ENCODE measurements at regions not wholly inside any gene's neighbourhood (a gene's known extent, or its start where the extent isn't known, plus 50 kb on each side); places are given as distances from the start of the nearest gene placed in this dataset.
"Not testable (repeated sequence)": the region's sequence is repeated elsewhere in the genome, so short reads cannot be mapped to it uniquely, and the experiment has no call there.

- TF ChIP-seq ZNF274 (IDR thresholded peaks at IDR 0.05; ENCODE audit: low read depth, low read length) (no peak), SUZ12 (IDR thresholded peaks at IDR 0.05; ENCODE audit: extremely low read depth, insufficient read depth, insufficient read length) (no peak), YY1 (IDR thresholded peaks at IDR 0.05; ENCODE audit: insufficient read depth, insufficient read length) (no peak)
- Histone ChIP-seq H3K9ac (ENCODE audit: insufficient read length, low read depth) (no peak overlapping the region), H3K4me3 (ENCODE audit: insufficient read length, low read depth) (no peak overlapping the region), H3K36me3 (ENCODE audit: insufficient read depth, insufficient read length, low read length) (no peaks in the 10 kb centered on the region), H3K4me1 (ENCODE audit: insufficient read depth, insufficient read length) (no peaks in the 10 kb centered on the region), H3K9me3 (ENCODE audit: insufficient read depth, low read length) (no peaks in the 10 kb centered on the region), H3K27me3 (ENCODE audit: insufficient read depth, insufficient read length) (peaks cover 36% of the 10 kb centered on the region)
- no peak for DNase-seq (ENCODE audit: low read depth, low spot score)
Measured at GRCh38 chr13:44309794-44310757, 63.5 kb upstream of the SERP2 start.

- H3K4me3 ChIP-seq (ENCODE audit: insufficient read length, low read depth), result no peak overlapping the region
- no peak for TF ChIP-seq YY1 (IDR thresholded peaks at IDR 0.05; ENCODE audit: insufficient read depth, insufficient read length)
- no peak for TF ChIP-seq ZNF274 (IDR thresholded peaks at IDR 0.05; ENCODE audit: low read depth, low read length)
- no peak for TF ChIP-seq SUZ12 (IDR thresholded peaks at IDR 0.05; ENCODE audit: extremely low read depth, insufficient read depth, insufficient read length)
- no peak for DNase-seq (ENCODE audit: low read depth, low spot score)
- no peaks in the 10 kb centered on the region for H3K4me1 ChIP-seq (ENCODE audit: insufficient read depth, insufficient read length)
- H3K9me3 ChIP-seq (ENCODE audit: insufficient read depth, low read length), result no peaks in the 10 kb centered on the region
- no peak overlapping the region for H3K9ac ChIP-seq (ENCODE audit: insufficient read length, low read depth)
- H3K27me3 ChIP-seq (ENCODE audit: insufficient read depth, insufficient read length), result peaks cover 36% of the 10 kb centered on the region
- no peaks in the 10 kb centered on the region for H3K36me3 ChIP-seq (ENCODE audit: insufficient read depth, insufficient read length, low read length)
Measured at GRCh38 chr13:44311011-44311780, 62.4 kb upstream of the SERP2 start.

GRCh38 chr13:44312131-44312530 is 61.5 kb upstream of the SERP2 start:
- Histone ChIP-seq H3K9me3 (ENCODE audit: insufficient read depth, low read length) (no peaks in the 10 kb centered on the region), H3K4me3 (ENCODE audit: insufficient read length, low read depth) (no peak overlapping the region), H3K27me3 (ENCODE audit: insufficient read depth, insufficient read length) (peaks cover 36% of the 10 kb centered on the region)

GRCh38 chr13:44312834-44313551 is 60.6 kb upstream of the SERP2 start:
- H3K4me1 ChIP-seq (ENCODE audit: insufficient read depth, insufficient read length), result no peaks in the 10 kb centered on the region
- no peak for DNase-seq (ENCODE audit: low read depth, low spot score)

More at GRCh38 chr13:44312131-44312530, 61.5 kb upstream of the SERP2 start:
- no peak for TF ChIP-seq ZNF274 (IDR thresholded peaks at IDR 0.05; ENCODE audit: low read depth, low read length)
- no peak for TF ChIP-seq SUZ12 (IDR thresholded peaks at IDR 0.05; ENCODE audit: extremely low read depth, insufficient read depth, insufficient read length)
- TF ChIP-seq YY1 (IDR thresholded peaks at IDR 0.05; ENCODE audit: insufficient read depth, insufficient read length), result no peak
- no peaks in the 10 kb centered on the region for H3K36me3 ChIP-seq (ENCODE audit: insufficient read depth, insufficient read length, low read length)
- no peaks in the 10 kb centered on the region for H3K4me1 ChIP-seq (ENCODE audit: insufficient read depth, insufficient read length)
- H3K9ac ChIP-seq (ENCODE audit: insufficient read length, low read depth), result no peak overlapping the region
- no peak for DNase-seq (ENCODE audit: low read depth, low spot score)

GRCh38 chr13:44313674-44314073 is 60.0 kb upstream of the SERP2 start:
- TF ChIP-seq YY1 (IDR thresholded peaks at IDR 0.05; ENCODE audit: insufficient read depth, insufficient read length) (no peak), SUZ12 (IDR thresholded peaks at IDR 0.05; ENCODE audit: extremely low read depth, insufficient read depth, insufficient read length) (no peak), ZNF274 (IDR thresholded peaks at IDR 0.05; ENCODE audit: low read depth, low read length) (no peak)
- DNase-seq (ENCODE audit: low read depth, low spot score), result no peak
- Histone ChIP-seq H3K4me1 (ENCODE audit: insufficient read depth, insufficient read length) (no peaks in the 10 kb centered on the region), H3K27me3 (ENCODE audit: insufficient read depth, insufficient read length) (peaks cover 24% of the 10 kb centered on the region), H3K9ac (ENCODE audit: insufficient read length, low read depth) (no peak overlapping the region), H3K36me3 (ENCODE audit: insufficient read depth, insufficient read length, low read length) (no peaks in the 10 kb centered on the region), H3K9me3 (ENCODE audit: insufficient read depth, low read length) (no peaks in the 10 kb centered on the region), H3K4me3 (ENCODE audit: insufficient read length, low read depth) (no peak overlapping the region)

More at GRCh38 chr13:44312834-44313551, 60.6 kb upstream of the SERP2 start:
- no peaks in the 10 kb centered on the region for H3K36me3 ChIP-seq (ENCODE audit: insufficient read depth, insufficient read length, low read length)
- no peak overlapping the region for H3K9ac ChIP-seq (ENCODE audit: insufficient read length, low read depth)
- no peak overlapping the region for H3K4me3 ChIP-seq (ENCODE audit: insufficient read length, low read depth)
- H3K9me3 ChIP-seq (ENCODE audit: insufficient read depth, low read length), result no peaks in the 10 kb centered on the region
- no peak for TF ChIP-seq SUZ12 (IDR thresholded peaks at IDR 0.05; ENCODE audit: extremely low read depth, insufficient read depth, insufficient read length)
- TF ChIP-seq ZNF274 (IDR thresholded peaks at IDR 0.05; ENCODE audit: low read depth, low read length), result no peak
- H3K27me3 ChIP-seq (ENCODE audit: insufficient read depth, insufficient read length), result peaks cover 31% of the 10 kb centered on the region

- peaks cover 19% of the 10 kb centered on the region for H3K27me3 ChIP-seq (ENCODE audit: insufficient read depth, insufficient read length)
- H3K4me3 ChIP-seq (ENCODE audit: insufficient read length, low read depth); H3K9ac ChIP-seq (ENCODE audit: insufficient read length, low read depth); H3K9me3 ChIP-seq (ENCODE audit: insufficient read depth, low read length); H3K4me1 ChIP-seq (ENCODE audit: insufficient read depth, insufficient read length); DNase-seq (ENCODE audit: low read depth, low spot score); H3K36me3 ChIP-seq (ENCODE audit: insufficient read depth, insufficient read length, low read length): not testable (repeated sequence)
Measured at GRCh38 chr13:44314160-44314559, 59.5 kb upstream of the SERP2 start.

- H3K9me3 ChIP-seq (ENCODE audit: insufficient read depth, low read length), result no peaks in the 10 kb centered on the region
Measured at GRCh38 chr13:44317752-44318151, 55.9 kb upstream of the SERP2 start.

More at GRCh38 chr13:44317752-44318151, 55.9 kb upstream of the SERP2 start:
- DNase-seq (ENCODE audit: low read depth, low spot score), result no peak
- Histone ChIP-seq H3K4me1 (ENCODE audit: insufficient read depth, insufficient read length) (no peaks in the 10 kb centered on the region), H3K9ac (ENCODE audit: insufficient read length, low read depth) (no peak overlapping the region), H3K27me3 (ENCODE audit: insufficient read depth, insufficient read length) (no peaks in the 10 kb centered on the region), H3K36me3 (ENCODE audit: insufficient read depth, insufficient read length, low read length) (no peaks in the 10 kb centered on the region), H3K4me3 (ENCODE audit: insufficient read length, low read depth) (no peak overlapping the region)
- no peak for TF ChIP-seq SUZ12 (IDR thresholded peaks at IDR 0.05; ENCODE audit: extremely low read depth, insufficient read depth, insufficient read length)
- no peak for TF ChIP-seq YY1 (IDR thresholded peaks at IDR 0.05; ENCODE audit: insufficient read depth, insufficient read length)
- no peak for TF ChIP-seq ZNF274 (IDR thresholded peaks at IDR 0.05; ENCODE audit: low read depth, low read length)
